ENCODE measurements at regions not wholly inside any gene's neighbourhood (a gene's known extent, or its start where the extent isn't known, plus 50 kb on each side); places are given as distances from the start of the nearest gene placed in this dataset.

DNA sequence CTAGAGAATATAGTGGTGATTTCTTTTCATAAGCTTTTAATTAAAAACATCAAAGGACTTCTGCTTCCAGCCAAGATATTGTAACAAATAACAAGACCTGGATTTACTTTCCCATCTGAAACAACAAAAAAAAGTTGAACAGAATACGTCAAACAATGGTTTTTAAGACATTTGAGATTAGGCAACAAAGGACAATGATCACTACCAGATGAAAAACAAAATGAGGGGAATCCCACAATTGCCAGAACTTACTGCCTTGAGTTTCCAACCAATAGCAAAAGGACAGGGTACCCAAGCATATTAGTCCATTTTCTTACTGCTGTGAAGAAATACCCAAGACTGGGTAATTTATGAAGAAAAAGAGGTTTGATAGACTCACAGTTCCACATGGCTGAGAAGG, 341.4 kb upstream of the INTU start:
- no peak overlapping the region for H3K4me3 ChIP-seq (ENCODE audit: low read depth, low read length)
- TF ChIP-seq, protein P1, sequence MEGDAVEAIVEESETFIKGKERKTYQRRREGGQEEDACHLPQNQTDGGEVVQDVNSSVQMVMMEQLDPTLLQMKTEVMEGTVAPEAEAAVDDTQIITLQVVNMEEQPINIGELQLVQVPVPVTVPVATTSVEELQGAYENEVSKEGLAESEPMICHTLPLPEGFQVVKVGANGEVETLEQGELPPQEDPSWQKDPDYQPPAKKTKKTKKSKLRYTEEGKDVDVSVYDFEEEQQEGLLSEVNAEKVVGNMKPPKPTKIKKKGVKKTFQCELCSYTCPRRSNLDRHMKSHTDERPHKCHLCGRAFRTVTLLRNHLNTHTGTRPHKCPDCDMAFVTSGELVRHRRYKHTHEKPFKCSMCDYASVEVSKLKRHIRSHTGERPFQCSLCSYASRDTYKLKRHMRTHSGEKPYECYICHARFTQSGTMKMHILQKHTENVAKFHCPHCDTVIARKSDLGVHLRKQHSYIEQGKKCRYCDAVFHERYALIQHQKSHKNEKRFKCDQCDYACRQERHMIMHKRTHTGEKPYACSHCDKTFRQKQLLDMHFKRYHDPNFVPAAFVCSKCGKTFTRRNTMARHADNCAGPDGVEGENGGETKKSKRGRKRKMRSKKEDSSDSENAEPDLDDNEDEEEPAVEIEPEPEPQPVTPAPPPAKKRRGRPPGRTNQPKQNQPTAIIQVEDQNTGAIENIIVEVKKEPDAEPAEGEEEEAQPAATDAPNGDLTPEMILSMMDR (IDR thresholded peaks at IDR 0.05; ENCODE audit: insufficient read depth, low read depth, low read length, missing control alignments), result no peak
- no peak for DNase-seq (ENCODE audit: low read depth)

DNA sequence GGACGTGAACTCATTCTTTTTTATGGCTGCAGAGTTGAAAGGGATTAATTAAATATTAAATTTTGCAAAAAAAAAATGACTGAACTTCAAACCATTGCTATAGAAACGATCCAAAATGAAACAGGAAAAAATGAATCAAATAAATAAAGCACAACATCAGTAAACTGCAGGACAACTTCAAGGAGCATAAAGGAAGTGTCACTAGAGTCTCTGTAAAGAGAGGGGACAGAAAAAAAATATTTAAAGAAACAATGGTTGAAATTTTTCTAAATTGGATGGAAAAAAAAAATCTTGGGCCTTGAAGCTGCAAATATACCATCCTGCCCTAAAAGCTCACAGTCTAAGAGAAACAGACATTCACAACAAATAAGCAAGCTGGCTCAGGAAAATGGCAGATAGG, 339.3 kb upstream of the INTU start:
- TF ChIP-seq, protein P1 (IDR thresholded peaks at IDR 0.05; ENCODE audit: insufficient read depth, low read depth, low read length, missing control alignments), result no peak
- DNase-seq (ENCODE audit: low read depth), result no peak
- H3K4me3 ChIP-seq (ENCODE audit: low read depth, low read length), result no peak overlapping the region

DNA sequence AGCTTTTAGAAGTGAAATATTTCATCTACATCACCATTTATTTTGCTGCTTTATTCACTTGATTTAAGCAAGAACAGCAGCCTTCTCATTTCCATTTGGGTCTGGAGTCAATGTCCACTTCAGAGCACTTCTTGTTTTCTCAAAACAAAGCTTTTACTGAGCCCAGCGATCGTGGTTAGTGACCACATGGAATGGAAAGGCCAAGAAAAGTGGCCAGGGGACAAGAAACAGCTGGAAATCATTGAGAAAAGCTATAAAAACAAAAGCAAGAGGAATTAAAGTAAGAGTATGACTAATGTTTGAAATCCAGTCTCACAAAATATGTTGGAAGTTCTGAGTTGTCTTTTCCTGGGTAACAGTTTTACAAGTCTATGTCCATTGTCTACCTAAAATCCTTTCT, 328.4 kb upstream of the INTU start:
- H3K4me3 ChIP-seq (ENCODE audit: low read depth, low read length), result no peak overlapping the region
- TF ChIP-seq, protein P1 (IDR thresholded peaks at IDR 0.05; ENCODE audit: insufficient read depth, low read depth, low read length, missing control alignments), result no peak
- no peak for DNase-seq (ENCODE audit: low read depth)

- TF ChIP-seq, protein P1 (IDR thresholded peaks at IDR 0.05; ENCODE audit: insufficient read depth, low read depth, low read length, missing control alignments), result no peak
- DNase-seq (ENCODE audit: low read depth), result no peak
- no peak overlapping the region for H3K4me3 ChIP-seq (ENCODE audit: low read depth, low read length)
Observed at GRCh38 chr4:127307996-127308395, 324.8 kb upstream of the INTU start.

DNA sequence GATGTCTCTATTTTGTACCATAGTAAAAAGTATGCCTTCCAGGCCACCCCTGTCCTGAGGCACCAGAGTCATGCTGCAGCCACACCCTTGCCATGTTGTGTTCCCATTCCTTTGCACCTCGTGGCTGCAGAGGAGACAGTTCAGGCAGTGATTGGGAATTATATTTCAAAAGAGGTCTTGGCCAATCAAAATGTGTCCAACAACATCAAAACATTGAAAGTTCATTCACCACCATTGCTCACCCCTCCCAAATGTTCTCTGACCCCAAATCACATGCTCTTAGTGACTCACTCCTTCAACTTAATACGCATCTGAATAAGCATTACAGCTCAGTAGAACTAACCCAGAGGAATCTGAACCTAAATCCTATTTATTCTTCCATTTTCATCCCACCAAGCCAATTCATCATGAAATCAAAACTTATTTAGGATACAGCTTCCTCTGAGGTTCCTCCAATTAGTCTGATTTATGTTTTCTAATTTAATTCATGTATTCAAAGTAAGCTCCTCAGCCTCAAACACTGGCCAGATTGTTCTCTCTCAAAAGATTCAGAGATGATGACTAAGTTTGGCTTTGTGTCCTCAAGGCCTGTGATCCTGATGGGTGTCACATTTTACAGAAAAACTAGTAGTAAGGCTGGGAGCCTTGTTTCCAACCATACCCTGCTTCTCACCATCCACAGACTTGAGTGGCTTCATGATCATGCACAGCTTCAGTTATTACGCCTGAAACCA, 323.2 kb upstream of the INTU start:
- DNase-seq (ENCODE audit: low read depth), result no peak
- TF ChIP-seq, protein P1 (IDR thresholded peaks at IDR 0.05; ENCODE audit: insufficient read depth, low read depth, low read length, missing control alignments), result no peak

GRCh38 chr4:127311371-127311770, 321.4 kb upstream of the INTU start:
- TF ChIP-seq, protein P1 (IDR thresholded peaks at IDR 0.05; ENCODE audit: insufficient read depth, low read depth, low read length, missing control alignments), result no peak
- DNase-seq (ENCODE audit: low read depth), result no peak
- no peak overlapping the region for H3K4me3 ChIP-seq (ENCODE audit: low read depth, low read length)

More for the DNA sequence above, 323.2 kb upstream of the INTU start:
- H3K4me3 ChIP-seq (ENCODE audit: low read depth, low read length), result no peak overlapping the region

DNA sequence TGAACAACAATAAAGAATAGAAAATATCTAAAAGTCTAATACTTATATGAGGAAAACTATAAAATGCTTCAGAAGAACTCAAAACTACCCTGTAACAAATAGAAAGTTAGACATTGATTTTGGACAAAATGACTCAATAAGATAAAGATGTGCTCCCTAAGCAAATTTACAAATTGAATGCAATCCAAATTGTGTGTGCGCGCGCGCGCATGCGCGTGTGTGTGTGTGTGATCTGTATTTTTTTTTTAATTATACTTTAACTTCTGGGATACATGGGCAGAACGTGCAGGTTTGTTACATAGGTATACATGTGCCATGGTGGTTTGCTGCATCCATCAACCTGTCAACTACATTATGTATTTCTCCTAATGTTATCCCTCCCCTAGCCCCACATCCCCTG, 320.8 kb upstream of the INTU start:
- no peak overlapping the region for H3K4me3 ChIP-seq (ENCODE audit: low read depth, low read length)
- DNase-seq (ENCODE audit: low read depth), result no peak
- TF ChIP-seq, protein P1 (IDR thresholded peaks at IDR 0.05; ENCODE audit: insufficient read depth, low read depth, low read length, missing control alignments), result no peak

All from GM12865 (cell line).